Prostate gland (tissue), 2 donors: ENCODE measurements at regions not wholly inside any gene's neighbourhood (a gene's known extent, or its start where the extent isn't known, plus 50 kb on each side); places are given as distances from the start of the nearest gene placed in this dataset.

ENCODE experiments used
- DNase-seq: peaks from one replicate; pipeline ENCODE4 v3.0.0-alpha.2; 2019; ENCODE audit warnings: low spot score
- H3K27ac ChIP-seq, 2 donors: fragments of 200-600 bp; sonication (generic); 2 replicates each; pipeline ENCODE4 v1.5.1; 2017 to 2019
- H3K27me3 ChIP-seq: fragments of 200-600 bp; sonication (generic); replicated peaks from 2 replicates; pipeline ENCODE4 v1.5.1; 2019; ENCODE audit not compliant: insufficient read depth
- H3K36me3 ChIP-seq, 2 donors: fragments of 200-600 bp; sonication (generic); 1 replicate in 1 of 2; 2 replicates in 1 of 2; pipeline versions ENCODE4 v1.5.1 to v1.8.1; 2017 to 2019
- H3K4me1 ChIP-seq: fragments of 200-600 bp; sonication (generic); replicated peaks from 2 replicates; pipeline ENCODE4 v1.5.1; 2019
- H3K4me3 ChIP-seq, 2 donors: fragments of 200-600 bp; sonication (generic); 2 replicates each; pipeline ENCODE4 v1.5.1; 2017 to 2019
- H3K9me3 ChIP-seq: fragments of 200-600 bp; sonication (generic); 2 replicates; pipeline ENCODE4 v1.5.1; 2017
- CTCF ChIP-seq, 4 experiments: fragments of 200-600 bp in 2 of 4; fragments of 450-650 bp in 2 of 4; sonication (generic) in 2 of 4; IDR thresholded peaks; 1 replicate in 3 of 4; 2 replicates in 1 of 4; pipeline ENCODE4 v1.5.1; 2016 to 2019; ENCODE audit warnings: antibody characterized with exemption in 4 of 4, mild to moderate bottlenecking in 2 of 4, moderate library complexity in 2 of 4
- POLR2A ChIP-seq: fragments of 450-650 bp; IDR thresholded peaks from one replicate; pipeline ENCODE4 v1.6.1; 2016; ENCODE audit warnings: antibody characterized with exemption, mild to moderate bottlenecking
- POLR2AphosphoS5 ChIP-seq: sonication (generic); formaldehyde crosslinking; IDR thresholded peaks from one replicate; pipeline ENCODE4 v1.6.1; 2017; ENCODE audit warnings: antibody characterized with exemption
- WGBS: methylation state at CpG from one replicate; pipeline ENCODE4 v1.1.5; 2018; 5-methylcytosine and 5-hydroxymethylcytosine counted together
- intact Hi-C: fragments of 100-400 bp; cut with DNase I; formaldehyde crosslinking; loops from one replicate; pipeline ENCODE4 v1.14.2; 2022

- TF ChIP-seq POLR2AphosphoS5 (no peak), CTCF (IDR thresholded peaks at IDR 0.05) (no peak), POLR2A (no peak)
- no peak overlapping the region for H3K4me3 ChIP-seq
Measured at GRCh38 chr17:77565166-77565565, 393.3 kb upstream of the TNRC6C start.

GRCh38 chr17:77566151-77566550 is 392.4 kb upstream of the TNRC6C start:
- DNase-seq, result no peak
- H3K9me3 ChIP-seq, result no peaks in the 10 kb centered on the region
- H3K27me3 ChIP-seq, result no peaks in the 10 kb centered on the region
- no peak overlapping the region for H3K27ac ChIP-seq
- H3K4me1 ChIP-seq, result no peaks in the 10 kb centered on the region
- no peak for TF ChIP-seq CTCF (IDR thresholded peaks at IDR 0.05)
- no peak for TF ChIP-seq POLR2AphosphoS5
- TF ChIP-seq POLR2A, result no peak
- 76% methylated on average over 7 of the region's 7 CpGs for WGBS
- H3K4me3 ChIP-seq, result no peak overlapping the region
- intact Hi-C loops, result no loop called here
- no peaks in the 10 kb centered on the region for H3K36me3 ChIP-seq

More at GRCh38 chr17:77565166-77565565, 393.3 kb upstream of the TNRC6C start:
- Histone ChIP-seq H3K36me3 (no peaks in the 10 kb centered on the region), H3K27ac (no peak overlapping the region), H3K27me3 (no peaks in the 10 kb centered on the region), H3K4me1 (no peaks in the 10 kb centered on the region), H3K9me3 (no peaks in the 10 kb centered on the region)
- 65% methylated on average over 7 of the region's 7 CpGs for WGBS
- intact Hi-C loops, result no loop called here
- DNase-seq, result no peak

GRCh38 chr17:77566566-77567138 is 391.9 kb upstream of the TNRC6C start:
- Histone ChIP-seq H3K27ac (no peak overlapping the region), H3K9me3 (no peaks in the 10 kb centered on the region), H3K36me3 (no peaks in the 10 kb centered on the region), H3K4me3 (no peak overlapping the region), H3K27me3 (no peaks in the 10 kb centered on the region), H3K4me1 (no peaks in the 10 kb centered on the region)
- intact Hi-C loops, result no loop called here
- DNase-seq, result no peak
- no peak for TF ChIP-seq POLR2AphosphoS5
- TF ChIP-seq POLR2A, result no peak
- no peak for TF ChIP-seq CTCF (IDR thresholded peaks at IDR 0.05)
- 90% methylated on average over 13 of the region's 13 CpGs for WGBS

DNA sequence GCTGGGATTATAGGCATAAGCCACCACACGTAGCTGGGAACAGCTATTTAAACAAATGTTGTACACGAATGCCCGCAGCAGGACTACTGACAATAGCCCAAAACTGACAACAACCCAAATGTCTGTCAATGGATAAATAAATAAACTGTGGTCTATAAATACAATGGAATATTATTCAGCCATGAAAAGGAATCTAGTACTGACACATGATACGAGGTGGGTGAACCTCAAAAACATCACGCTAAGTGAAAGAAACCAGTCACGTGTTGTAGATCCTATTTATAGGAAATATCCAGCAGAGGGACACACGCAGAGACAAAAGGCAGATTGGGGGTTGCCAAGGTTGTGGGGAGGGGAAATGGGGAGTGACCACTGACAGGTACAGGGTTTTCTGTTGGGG is 390.0 kb upstream of the TNRC6C start:
- intact Hi-C loops, result no loop called here
- WGBS, result 87% methylated on average over 7 of the region's 7 CpGs
- no peak overlapping the region for H3K4me3 ChIP-seq
- no peaks in the 10 kb centered on the region for H3K27me3 ChIP-seq
- no peaks in the 10 kb centered on the region for H3K4me1 ChIP-seq
- H3K27ac ChIP-seq, result no peak overlapping the region
- no peak for TF ChIP-seq POLR2AphosphoS5
- TF ChIP-seq POLR2A, result no peak
- TF ChIP-seq CTCF (IDR thresholded peaks at IDR 0.05), result no peak
- no peak for DNase-seq
- H3K36me3 ChIP-seq, result no peaks in the 10 kb centered on the region
- H3K9me3 ChIP-seq, result no peaks in the 10 kb centered on the region

DNA sequence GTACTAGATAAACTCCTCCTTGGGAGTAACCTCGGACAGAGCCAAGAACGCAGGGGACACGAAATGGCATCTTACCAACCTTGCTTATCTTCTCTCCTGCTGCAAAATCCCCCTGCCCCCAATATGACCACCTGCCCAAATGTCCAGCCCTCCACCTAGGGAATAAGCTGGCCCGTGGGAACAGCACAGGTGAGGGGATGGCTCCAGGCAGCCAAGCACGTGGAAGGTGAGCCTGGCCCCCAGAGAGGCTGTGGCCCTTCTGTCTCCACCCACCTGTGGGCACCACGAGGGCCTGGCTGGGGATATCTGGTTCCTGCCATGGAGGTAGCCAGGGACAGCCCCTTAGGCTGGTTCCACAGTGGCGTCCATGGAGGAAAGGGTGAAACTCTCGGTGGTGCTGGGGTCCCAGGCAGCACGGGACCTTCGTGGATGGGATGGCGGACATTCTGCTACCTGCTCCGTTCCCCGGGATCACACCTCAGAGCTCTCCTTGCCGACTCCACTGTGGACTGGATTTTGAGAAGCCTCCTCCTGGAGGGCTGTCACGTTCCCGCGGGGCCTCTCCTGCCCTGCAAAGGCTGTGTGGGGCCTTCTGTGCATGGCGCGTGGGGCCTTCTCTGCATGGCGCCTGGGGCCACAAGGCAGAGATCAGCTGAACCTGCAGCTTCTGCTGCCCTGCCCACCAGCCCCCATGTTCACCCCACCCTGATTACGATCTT is 388.5 kb upstream of the TNRC6C start:
- no peak overlapping the region for H3K4me3 ChIP-seq
- WGBS, result 82% methylated on average over 18 of the region's 21 CpGs
- DNase-seq, result no peak
- intact Hi-C loops, result no loop called here
- H3K4me1 ChIP-seq, result no peaks in the 10 kb centered on the region
- H3K27me3 ChIP-seq, result no peaks in the 10 kb centered on the region
- H3K9me3 ChIP-seq, result no peaks in the 10 kb centered on the region
- no peak overlapping the region for H3K27ac ChIP-seq
- no peak for TF ChIP-seq CTCF (IDR thresholded peaks at IDR 0.05)
- TF ChIP-seq POLR2A, result no peak
- no peak for TF ChIP-seq POLR2AphosphoS5
- H3K36me3 ChIP-seq, result no peaks in the 10 kb centered on the region
